Astrocyte (in vitro differentiated cells and primary cell): ENCODE measurements at regions not wholly inside any gene's neighbourhood (a gene's known extent, or its start where the extent isn't known, plus 50 kb on each side); places are given as distances from the start of the nearest gene placed in this dataset.

Experiments used
- DNase-seq: peaks from one replicate; pipeline ENCODE4 v3.0.0-alpha.2; 2010; ENCODE audit warnings: low read depth
- FAIRE-seq: peaks from 2 replicates; lab custom pipeline; 2011; peaks lifted over from hg19 to GRCh38; lab: Jason Lieb, UNC
- H2AFZ ChIP-seq: 2 replicates; pipeline ENCODE4 v1.6.0; 2012; ENCODE audit warnings: low read depth, low read length, inconsistent platforms
- H3K27ac ChIP-seq: 2 replicates; pipeline ENCODE4 v1.5.1; 2011; ENCODE audit warnings: low read depth, low read length, inconsistent platforms
- H3K27me3 ChIP-seq: 2 replicates; pipeline ENCODE4 v1.6.0; 2011; ENCODE audit warnings: low read length, inconsistent platforms; ENCODE audit not compliant: insufficient read depth
- H3K36me3 ChIP-seq: 2 replicates; pipeline ENCODE4 v1.5.1; 2011; ENCODE audit warnings: low read length, inconsistent platforms; ENCODE audit not compliant: insufficient read depth
- H3K4me1 ChIP-seq: 2 replicates; pipeline ENCODE4 v1.5.1; 2011; ENCODE audit warnings: low read length, inconsistent platforms; ENCODE audit not compliant: insufficient read depth
- H3K4me2 ChIP-seq: 2 replicates; pipeline ENCODE4 v1.6.0; 2012; ENCODE audit warnings: low read length, inconsistent platforms
- H3K4me3 ChIP-seq: 2 replicates; pipeline ENCODE4 v1.5.1; 2011; ENCODE audit warnings: low read depth, mild to moderate bottlenecking, low read length, inconsistent platforms; ENCODE audit not compliant: insufficient read depth
- H3K79me2 ChIP-seq: 2 replicates; pipeline ENCODE4 v1.6.0; 2012; ENCODE audit warnings: mild to moderate bottlenecking, low read length, inconsistent platforms; ENCODE audit not compliant: insufficient read depth
- H3K9ac ChIP-seq: 2 replicates; pipeline ENCODE4 v1.6.0; 2012; ENCODE audit warnings: mild to moderate bottlenecking, low read length, inconsistent platforms
- H3K9me3 ChIP-seq: 2 replicates; pipeline ENCODE4 v1.5.1; 2012; ENCODE audit warnings: low read depth, mild to moderate bottlenecking, low read length, inconsistent platforms; ENCODE audit not compliant: insufficient read depth
- H4K20me1 ChIP-seq: 2 replicates; pipeline ENCODE4 v1.6.0; 2012; ENCODE audit warnings: low read length, inconsistent platforms; ENCODE audit not compliant: insufficient read depth
- H3K27ac Mint-ChIP-seq: one replicate; pipeline ENCODE4 v1.8.0; 2021; ENCODE audit warnings: mild to moderate bottlenecking, mixed read lengths; ENCODE audit not compliant: unreplicated experiment
- H3K27me3 Mint-ChIP-seq: one replicate; pipeline ENCODE4 v1.8.0; 2021; ENCODE audit warnings: low read depth, mixed read lengths; ENCODE audit not compliant: unreplicated experiment
- H3K36me3 Mint-ChIP-seq: one replicate; pipeline ENCODE4 v1.8.0; 2021; ENCODE audit warnings: low read depth, mixed read lengths; ENCODE audit not compliant: unreplicated experiment
- H3K4me1 Mint-ChIP-seq: one replicate; pipeline ENCODE4 v1.8.0; 2021; ENCODE audit warnings: low read depth, mixed read lengths; ENCODE audit not compliant: unreplicated experiment
- H3K4me3 Mint-ChIP-seq: one replicate; pipeline ENCODE4 v1.8.0; 2021; ENCODE audit warnings: mild to moderate bottlenecking, moderate library complexity, mixed read lengths; ENCODE audit not compliant: unreplicated experiment
- H3K9me3 Mint-ChIP-seq: one replicate; pipeline ENCODE4 v1.8.0; 2021; ENCODE audit warnings: mild to moderate bottlenecking, mixed read lengths; ENCODE audit not compliant: unreplicated experiment
- EZH2 ChIP-seq: IDR thresholded peaks from 2 replicates; pipeline ENCODE4 v1.6.1; 2012; ENCODE audit warnings: mild to moderate bottlenecking, low read length, inconsistent platforms; ENCODE audit not compliant: insufficient read depth
- TF ChIP-seq, protein P1 (sequence below): IDR thresholded peaks from 2 replicates; pipeline ENCODE4 v1.5.1; 2011; ENCODE audit warnings: low read depth, mild to moderate bottlenecking, inconsistent platforms, low read length, moderate library complexity; ENCODE audit not compliant: insufficient read depth

DNA sequence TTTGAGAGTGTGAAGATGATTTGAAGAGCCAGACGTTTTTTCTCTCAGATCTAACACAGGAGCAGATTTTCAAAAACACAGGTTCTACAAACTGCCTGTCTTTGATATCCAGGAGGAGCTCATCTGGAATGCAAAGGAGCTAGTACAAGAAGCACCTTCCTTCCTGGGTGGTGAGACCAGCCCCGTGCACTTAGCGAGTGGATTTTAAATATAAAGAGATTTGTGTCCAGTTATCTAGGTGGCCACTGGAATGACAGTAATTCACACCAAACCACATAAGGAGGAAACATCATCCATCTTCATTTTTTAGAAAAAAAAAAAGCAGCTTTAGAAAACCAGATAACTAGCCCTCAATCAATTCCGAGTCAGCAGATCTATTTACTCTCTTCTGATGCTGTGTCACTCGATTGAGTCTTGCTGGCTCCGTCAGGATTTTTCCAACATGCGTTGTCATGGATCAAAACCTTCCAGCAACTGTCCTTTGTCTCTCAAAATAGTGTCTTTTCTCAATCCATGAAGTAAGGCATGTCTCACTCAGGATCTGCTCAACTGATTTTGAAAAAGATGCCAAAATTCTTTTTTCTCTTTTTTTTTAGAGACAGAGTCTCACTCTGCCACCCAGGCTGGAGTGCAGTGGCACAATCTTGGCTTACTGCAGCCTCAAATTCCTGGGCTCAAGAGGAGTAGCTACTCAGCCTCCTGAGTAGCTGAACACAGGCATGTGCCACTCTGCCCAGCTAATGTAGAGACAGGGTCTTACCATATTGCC lies 451.2 kb upstream of the PSMD7 start:
- Histone ChIP-seq H3K4me2 (no peak overlapping the region), H4K20me1 (no peaks in the 10 kb centered on the region), H3K9ac (no peak overlapping the region), H3K27ac (no peak overlapping the region), H3K4me1 (no peaks in the 10 kb centered on the region), H3K36me3 (no peaks in the 10 kb centered on the region), H2AFZ (no peak overlapping the region), H3K27me3 (no peaks in the 10 kb centered on the region), H3K4me3 (no peak overlapping the region), H3K9me3 (no peaks in the 10 kb centered on the region), H3K79me2 (no peaks in the 10 kb centered on the region)
- no peak for TF ChIP-seq EZH2
- TF ChIP-seq, protein P1, sequence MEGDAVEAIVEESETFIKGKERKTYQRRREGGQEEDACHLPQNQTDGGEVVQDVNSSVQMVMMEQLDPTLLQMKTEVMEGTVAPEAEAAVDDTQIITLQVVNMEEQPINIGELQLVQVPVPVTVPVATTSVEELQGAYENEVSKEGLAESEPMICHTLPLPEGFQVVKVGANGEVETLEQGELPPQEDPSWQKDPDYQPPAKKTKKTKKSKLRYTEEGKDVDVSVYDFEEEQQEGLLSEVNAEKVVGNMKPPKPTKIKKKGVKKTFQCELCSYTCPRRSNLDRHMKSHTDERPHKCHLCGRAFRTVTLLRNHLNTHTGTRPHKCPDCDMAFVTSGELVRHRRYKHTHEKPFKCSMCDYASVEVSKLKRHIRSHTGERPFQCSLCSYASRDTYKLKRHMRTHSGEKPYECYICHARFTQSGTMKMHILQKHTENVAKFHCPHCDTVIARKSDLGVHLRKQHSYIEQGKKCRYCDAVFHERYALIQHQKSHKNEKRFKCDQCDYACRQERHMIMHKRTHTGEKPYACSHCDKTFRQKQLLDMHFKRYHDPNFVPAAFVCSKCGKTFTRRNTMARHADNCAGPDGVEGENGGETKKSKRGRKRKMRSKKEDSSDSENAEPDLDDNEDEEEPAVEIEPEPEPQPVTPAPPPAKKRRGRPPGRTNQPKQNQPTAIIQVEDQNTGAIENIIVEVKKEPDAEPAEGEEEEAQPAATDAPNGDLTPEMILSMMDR, result no peak
- Mint-ChIP-seq H3K36me3 (no peaks in the 10 kb centered on the region), H3K27me3 (peaks cover 2% of the 10 kb centered on the region), H3K9me3 (peaks cover 5% of the 10 kb centered on the region), H3K27ac (no peak overlapping the region), H3K4me1 (no peaks in the 10 kb centered on the region), H3K4me3 (no peak overlapping the region)
- no peak for DNase-seq
- no peak for FAIRE-seq

GRCh38 chr16:73840728-73841127 lies 455.9 kb upstream of the PSMD7 start:
- H3K27me3 ChIP-seq, result no peaks in the 10 kb centered on the region
- no peaks in the 10 kb centered on the region for H3K4me1 ChIP-seq
- no peaks in the 10 kb centered on the region for H4K20me1 ChIP-seq
- H3K4me1 Mint-ChIP-seq, result no peaks in the 10 kb centered on the region
- no peak overlapping the region for H3K9ac ChIP-seq
- TF ChIP-seq EZH2, result no peak
- TF ChIP-seq, protein P1, result no peak
- H2AFZ ChIP-seq, result no peak overlapping the region
- no peaks in the 10 kb centered on the region for H3K79me2 ChIP-seq
- peaks cover 6% of the 10 kb centered on the region for H3K9me3 ChIP-seq
- H3K4me2 ChIP-seq, result no peak overlapping the region
- H3K36me3 ChIP-seq, result no peaks in the 10 kb centered on the region
- H3K4me3 ChIP-seq, result no peak overlapping the region
- no peak for DNase-seq
- H3K27ac ChIP-seq, result no peak overlapping the region
- no peak overlapping the region for H3K4me3 Mint-ChIP-seq
- H3K9me3 Mint-ChIP-seq, result peaks cover 5% of the 10 kb centered on the region
- no peak overlapping the region for H3K27ac Mint-ChIP-seq
- FAIRE-seq, result no peak
- H3K36me3 Mint-ChIP-seq, result no peaks in the 10 kb centered on the region
- no peaks in the 10 kb centered on the region for H3K27me3 Mint-ChIP-seq

DNA sequence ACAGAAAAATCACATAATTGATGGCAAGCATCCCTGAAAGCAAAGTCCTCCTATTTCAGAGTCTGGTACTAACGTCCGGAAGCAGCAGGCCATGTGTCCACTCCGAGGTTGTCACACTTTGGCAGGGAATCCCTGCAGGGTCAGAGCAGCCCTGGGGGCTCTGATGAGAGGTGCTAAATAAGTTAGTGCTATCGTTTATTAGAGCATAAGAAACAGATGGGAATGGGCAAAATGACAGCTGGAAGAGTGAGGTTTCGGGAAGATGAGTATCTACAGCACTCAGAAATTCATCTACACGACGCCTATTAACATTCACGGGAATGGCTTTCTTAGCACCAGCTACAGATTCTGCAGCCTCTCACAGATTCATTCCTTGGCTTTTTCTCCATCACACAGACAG lies 465.4 kb upstream of the PSMD7 start:
- Mint-ChIP-seq H3K4me3 (no peak overlapping the region), H3K36me3 (no peaks in the 10 kb centered on the region), H3K27ac (no peak overlapping the region), H3K27me3 (no peaks in the 10 kb centered on the region), H3K4me1 (no peaks in the 10 kb centered on the region), H3K9me3 (peaks cover 2% of the 10 kb centered on the region)
- H3K27ac ChIP-seq, result no peak overlapping the region
- no peaks in the 10 kb centered on the region for H4K20me1 ChIP-seq
- DNase-seq (no peak), FAIRE-seq (no peak)
- H2AFZ ChIP-seq, result no peak overlapping the region
- no peaks in the 10 kb centered on the region for H3K79me2 ChIP-seq
- H3K36me3 ChIP-seq, result no peaks in the 10 kb centered on the region
- no peak overlapping the region for H3K4me2 ChIP-seq
- H3K27me3 ChIP-seq, result no peaks in the 10 kb centered on the region
- H3K4me3 ChIP-seq, result no peak overlapping the region
- H3K9ac ChIP-seq, result no peak overlapping the region
- TF ChIP-seq, protein P1, result no peak
- TF ChIP-seq EZH2, result no peak
- no peaks in the 10 kb centered on the region for H3K4me1 ChIP-seq
- H3K9me3 ChIP-seq, result no peaks in the 10 kb centered on the region
